ENCODE measurements at regions not wholly inside any gene's neighbourhood (a gene's known extent, or its start where the extent isn't known, plus 50 kb on each side); places are given as distances from the start of the nearest gene placed in this dataset.

DNA sequence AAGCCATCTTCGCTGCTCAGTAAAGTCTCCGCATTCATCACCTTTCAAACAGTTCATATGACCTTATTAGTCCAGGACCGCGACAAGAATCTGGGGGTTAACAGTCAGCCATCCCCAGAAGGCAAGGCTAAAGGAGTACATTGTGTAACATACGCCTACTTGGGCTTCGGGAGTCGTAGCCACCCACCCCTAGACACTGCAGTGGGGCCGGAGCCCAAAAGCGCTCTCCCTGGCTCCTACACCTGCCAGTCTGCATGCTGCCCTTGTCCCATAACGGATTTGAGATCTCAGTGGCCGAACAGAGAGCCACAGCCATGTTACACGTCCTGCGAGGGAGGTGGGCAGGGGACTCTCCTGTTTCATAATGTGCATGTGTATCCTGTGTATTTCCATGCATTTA, 1405.5 kb downstream of the GRIK2 start:
- Histone ChIP-seq H3K27ac (ENCODE audit: low read depth in 2 of 2, low read length in 1 of 2) (no peak overlapping the region), H3K9ac (no peak overlapping the region), H3K4me1 (ENCODE audit: control insufficient read depth in 1 of 2, insufficient read depth in 2 of 2, low read depth in 1 of 2, low read length in 1 of 2) (no peaks in the 10 kb centered on the region; a peak in 1 of 4 replicates), H3K79me2 (ENCODE audit: insufficient read depth) (no peaks in the 10 kb centered on the region), H3F3A (replicated peaks; ENCODE audit: insufficient read depth) (no peaks in the 10 kb centered on the region), H3K27me3 (ENCODE audit: insufficient read depth) (no peaks in the 10 kb centered on the region), H3K9me2 (no peaks in the 10 kb centered on the region), H2AFZ (ENCODE audit: low read depth) (no peak overlapping the region), H4K20me1 (ENCODE audit: insufficient read depth) (no peaks in the 10 kb centered on the region), H3K4me3 (ENCODE audit: low read depth in 2 of 2, low read length in 1 of 2) (no peak overlapping the region), H3K36me3 (replicated peaks in 1 of 2; ENCODE audit: control insufficient read depth in 1 of 2, insufficient read depth in 2 of 2, low read length in 1 of 2) (no peaks in the 10 kb centered on the region), H3K4me2 (no peak overlapping the region), H3K9me3 (no peaks in the 10 kb centered on the region)
- DNase-seq, result no peak
- CTCF ChIA-PET, result no interaction called here
- 73% methylated on average over 10 of the region's 13 CpGs for WGBS (ENCODE audit: low lambda C conversion rate)
- no peak for TF ChIP-seq CTCF (IDR thresholded peaks at IDR 0.05)
- no peak for TF ChIP-seq REST (IDR thresholded peaks at IDR 0.05; ENCODE audit: low read depth, low read length)
- TF ChIP-seq IRF3 (IDR thresholded peaks at IDR 0.05; ENCODE audit: low read depth, low read length), result no peak
- no peak for TF ChIP-seq TEAD4 (IDR thresholded peaks at IDR 0.05; ENCODE audit: borderline replicate concordance, insufficient read depth)
- TF ChIP-seq RAD21 (IDR thresholded peaks at IDR 0.05; ENCODE audit: low read length), result no peak
- TF ChIP-seq TCF12 (IDR thresholded peaks at IDR 0.05), result no peak
- no peak for TF ChIP-seq MXI1 (IDR thresholded peaks at IDR 0.05; ENCODE audit: low read depth, low read length)
- no peak for TF ChIP-seq RFX5 (IDR thresholded peaks at IDR 0.05; ENCODE audit: low read length)
- no peak for TF ChIP-seq SMC3 (IDR thresholded peaks at IDR 0.05; ENCODE audit: low read depth, low read length)
- TF ChIP-seq RCOR1 (IDR thresholded peaks at IDR 0.05; ENCODE audit: low read length), result no peak
- TF ChIP-seq, protein P1, sequence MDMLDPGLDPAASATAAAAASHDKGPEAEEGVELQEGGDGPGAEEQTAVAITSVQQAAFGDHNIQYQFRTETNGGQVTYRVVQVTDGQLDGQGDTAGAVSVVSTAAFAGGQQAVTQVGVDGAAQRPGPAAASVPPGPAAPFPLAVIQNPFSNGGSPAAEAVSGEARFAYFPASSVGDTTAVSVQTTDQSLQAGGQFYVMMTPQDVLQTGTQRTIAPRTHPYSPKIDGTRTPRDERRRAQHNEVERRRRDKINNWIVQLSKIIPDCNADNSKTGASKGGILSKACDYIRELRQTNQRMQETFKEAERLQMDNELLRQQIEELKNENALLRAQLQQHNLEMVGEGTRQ (IDR thresholded peaks at IDR 0.05; ENCODE audit: borderline replicate concordance, low read depth, low read length), result no peak
- no peak for TF ChIP-seq PBX3 (IDR thresholded peaks at IDR 0.05)
- no peak for TF ChIP-seq JUND (IDR thresholded peaks at IDR 0.05)
- no peak for TF ChIP-seq FOSL2 (IDR thresholded peaks at IDR 0.05; ENCODE audit: borderline replicate concordance, low read depth)
- no peak for TF ChIP-seq NRF1 (IDR thresholded peaks at IDR 0.05; ENCODE audit: low read depth, low read length)
- TF ChIP-seq, protein P2, sequence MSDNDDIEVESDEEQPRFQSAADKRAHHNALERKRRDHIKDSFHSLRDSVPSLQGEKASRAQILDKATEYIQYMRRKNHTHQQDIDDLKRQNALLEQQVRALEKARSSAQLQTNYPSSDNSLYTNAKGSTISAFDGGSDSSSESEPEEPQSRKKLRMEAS (IDR thresholded peaks at IDR 0.05; ENCODE audit: low read depth), result no peak
- TF ChIP-seq, protein P3, sequence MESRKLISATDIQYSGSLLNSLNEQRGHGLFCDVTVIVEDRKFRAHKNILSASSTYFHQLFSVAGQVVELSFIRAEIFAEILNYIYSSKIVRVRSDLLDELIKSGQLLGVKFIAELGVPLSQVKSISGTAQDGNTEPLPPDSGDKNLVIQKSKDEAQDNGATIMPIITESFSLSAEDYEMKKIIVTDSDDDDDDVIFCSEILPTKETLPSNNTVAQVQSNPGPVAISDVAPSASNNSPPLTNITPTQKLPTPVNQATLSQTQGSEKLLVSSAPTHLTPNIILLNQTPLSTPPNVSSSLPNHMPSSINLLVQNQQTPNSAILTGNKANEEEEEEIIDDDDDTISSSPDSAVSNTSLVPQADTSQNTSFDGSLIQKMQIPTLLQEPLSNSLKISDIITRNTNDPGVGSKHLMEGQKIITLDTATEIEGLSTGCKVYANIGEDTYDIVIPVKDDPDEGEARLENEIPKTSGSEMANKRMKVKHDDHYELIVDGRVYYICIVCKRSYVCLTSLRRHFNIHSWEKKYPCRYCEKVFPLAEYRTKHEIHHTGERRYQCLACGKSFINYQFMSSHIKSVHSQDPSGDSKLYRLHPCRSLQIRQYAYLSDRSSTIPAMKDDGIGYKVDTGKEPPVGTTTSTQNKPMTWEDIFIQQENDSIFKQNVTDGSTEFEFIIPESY (IDR thresholded peaks at IDR 0.05; ENCODE audit: borderline replicate concordance, low read depth), result no peak
- no peak for TF ChIP-seq FOXM1 (IDR thresholded peaks at IDR 0.05; ENCODE audit: low read depth)
- TF ChIP-seq EP300 (IDR thresholded peaks at IDR 0.05; ENCODE audit: borderline replicate concordance in 1 of 2, low read depth in 1 of 2, low read length in 1 of 2), result no peak
- POLR2A ChIA-PET, result no interaction called here
